GM12875 (cell line): ENCODE measurements at regions not wholly inside any gene's neighbourhood (a gene's known extent, or its start where the extent isn't known, plus 50 kb on each side); places are given as distances from the start of the nearest gene placed in this dataset.
"Not testable (repeated sequence)": the region's sequence is repeated elsewhere in the genome, so short reads cannot be mapped to it uniquely, and the experiment has no call there.

Experiments
- H3K4me3 ChIP-seq: one replicate; pipeline ENCODE4 v1.5.1; 2011; ENCODE audit warnings: low read depth, low read length, control low read depth
- CTCF ChIP-seq: IDR thresholded peaks from 2 replicates; pipeline ENCODE4 v1.5.1; 2011; ENCODE audit warnings: low read depth, mild to moderate bottlenecking, control low read depth, inconsistent platforms, low read length, moderate library complexity, borderline replicate concordance; ENCODE audit not compliant: insufficient read depth

- no peak overlapping the region for H3K4me3 ChIP-seq
- TF ChIP-seq CTCF, result no peak
Measured at GRCh38 chr3:26264708-26265107, 357.9 kb upstream of the LRRC3B start.

GRCh38 chr3:26271848-26272247 is 350.7 kb upstream of the LRRC3B start:
- no peak for TF ChIP-seq CTCF
- no peak overlapping the region for H3K4me3 ChIP-seq

GRCh38 chr3:26273196-26273595 is 349.4 kb upstream of the LRRC3B start:
- H3K4me3 ChIP-seq, result no peak overlapping the region
- no peak for TF ChIP-seq CTCF

- TF ChIP-seq CTCF, result no peak
- H3K4me3 ChIP-seq, result no peak overlapping the region
Measured at GRCh38 chr3:26279091-26279490, 343.5 kb upstream of the LRRC3B start.

- no peak overlapping the region for H3K4me3 ChIP-seq
- no peak for TF ChIP-seq CTCF
Measured at GRCh38 chr3:26280517-26280916, 342.1 kb upstream of the LRRC3B start.

GRCh38 chr3:26281284-26281985 is 341.1 kb upstream of the LRRC3B start:
- no peak for TF ChIP-seq CTCF
- no peak overlapping the region for H3K4me3 ChIP-seq

- not testable (repeated sequence) for H3K4me3 ChIP-seq
Measured at GRCh38 chr3:26284503-26284902, 338.1 kb upstream of the LRRC3B start.
